ENCODE measurements at regions not wholly inside any gene's neighbourhood (a gene's known extent, or its start where the extent isn't known, plus 50 kb on each side); places are given as distances from the start of the nearest gene placed in this dataset.
A peak's percentile ranks its signal among the peaks of the same experiment; 100 is the strongest.
"Not testable (repeated sequence)": the region's sequence is repeated elsewhere in the genome, so short reads cannot be mapped to it uniquely, and the experiment has no call there.

DNA sequence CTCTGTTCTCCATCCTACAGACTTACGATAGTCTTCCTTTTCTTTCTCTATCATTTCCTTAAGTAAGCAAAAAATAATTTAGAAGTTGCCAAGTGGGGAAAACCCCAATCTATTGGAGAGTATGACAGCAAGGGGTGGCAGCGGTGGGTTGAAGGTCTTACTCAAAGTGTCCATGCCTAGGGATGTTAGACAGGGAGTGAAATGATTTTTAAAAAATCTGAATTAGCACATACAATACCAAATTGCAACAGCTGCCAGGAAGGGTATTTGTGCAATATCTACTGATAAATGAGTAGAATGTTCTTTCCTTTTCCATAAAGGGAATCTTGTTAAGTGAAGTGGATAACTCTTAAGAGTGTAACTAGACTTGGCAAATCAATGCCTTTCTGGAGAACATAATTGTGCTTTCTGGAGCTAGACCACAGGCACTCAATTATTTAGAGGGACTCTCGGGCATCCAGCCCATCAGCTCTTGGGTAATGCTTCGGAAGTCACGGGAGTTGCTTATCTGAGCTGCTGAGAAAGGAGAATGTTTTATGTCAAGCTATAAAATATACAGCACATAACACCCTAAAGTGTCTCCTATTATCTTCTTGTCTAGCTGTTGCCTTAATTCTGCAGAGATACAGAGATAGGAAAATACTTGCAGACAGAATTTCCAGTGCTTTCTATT, 151.5 kb downstream of the KCNJ2 start:
- no peaks in the 10 kb centered on the region for H3K27me3 ChIP-seq (ENCODE audit: control insufficient read depth in 3 of 3, insufficient read depth in 3 of 3, low read length in 3 of 3)
- 56 to 62% (median 57%) methylated on average over 5 of the region's 5 CpGs for WGBS, 3 donors
- H3K36me3 ChIP-seq (ENCODE audit: control insufficient read depth in 3 of 3, insufficient read depth in 2 of 3, low read depth in 1 of 3, low read length in 3 of 3), result no peaks in the 10 kb centered on the region
- DNase-seq (peak in 1 of 2 donors; percentile 5), FAIRE-seq (no peak)
- no peaks in the 10 kb centered on the region for H3K4me1 ChIP-seq (ENCODE audit: control insufficient read depth in 3 of 3, insufficient read depth in 2 of 3, low read depth in 1 of 3, low read length in 2 of 3)
- no peak overlapping the region for H3K4me3 ChIP-seq (ENCODE audit: low read depth in 1 of 3, low read length in 3 of 3)
- no peaks in the 10 kb centered on the region for H3K9me3 ChIP-seq (ENCODE audit: control insufficient read depth in 2 of 2, insufficient read depth in 1 of 2, low read depth in 1 of 2, low read length in 1 of 2)
- no peak overlapping the region for H3K27ac ChIP-seq (ENCODE audit: low read depth in 1 of 3, low read length in 2 of 3)

DNA sequence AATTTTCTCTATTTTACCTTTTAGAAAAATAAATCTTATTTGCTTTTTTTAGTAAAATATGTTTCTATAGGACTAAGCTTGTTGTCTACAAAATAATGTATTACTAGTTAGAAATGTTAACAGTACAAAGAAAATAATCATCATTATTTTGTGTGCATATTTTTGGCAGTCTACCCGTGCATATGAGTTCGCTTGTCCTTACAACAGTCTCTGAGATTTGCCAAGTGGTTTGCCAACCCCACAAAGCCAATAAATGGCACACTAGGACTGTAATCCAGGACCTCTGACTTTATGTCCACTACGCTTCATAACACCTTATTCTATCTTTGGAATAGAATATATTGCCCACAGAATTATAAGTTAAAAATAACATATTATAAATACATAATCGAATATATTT, 152.0 kb downstream of the KCNJ2 start:
- WGBS, 3 donors, result 85 to 88% (median 87%) methylated on average over 4 of the region's 4 CpGs
- Histone ChIP-seq H3K9me3 (ENCODE audit: control insufficient read depth in 2 of 2, insufficient read depth in 1 of 2, low read depth in 1 of 2, low read length in 1 of 2) (no peaks in the 10 kb centered on the region), H3K36me3 (ENCODE audit: control insufficient read depth in 3 of 3, insufficient read depth in 2 of 3, low read depth in 1 of 3, low read length in 3 of 3) (no peaks in the 10 kb centered on the region), H3K27ac (ENCODE audit: low read depth in 1 of 3, low read length in 2 of 3) (no peak overlapping the region), H3K27me3 (ENCODE audit: control insufficient read depth in 3 of 3, insufficient read depth in 3 of 3, low read length in 3 of 3) (no peaks in the 10 kb centered on the region), H3K4me1 (ENCODE audit: control insufficient read depth in 3 of 3, insufficient read depth in 2 of 3, low read depth in 1 of 3, low read length in 2 of 3) (no peaks in the 10 kb centered on the region), H3K4me3 (ENCODE audit: low read depth in 1 of 3, low read length in 3 of 3) (no peak overlapping the region)
- FAIRE-seq (no peak), DNase-seq (no peak)

DNA sequence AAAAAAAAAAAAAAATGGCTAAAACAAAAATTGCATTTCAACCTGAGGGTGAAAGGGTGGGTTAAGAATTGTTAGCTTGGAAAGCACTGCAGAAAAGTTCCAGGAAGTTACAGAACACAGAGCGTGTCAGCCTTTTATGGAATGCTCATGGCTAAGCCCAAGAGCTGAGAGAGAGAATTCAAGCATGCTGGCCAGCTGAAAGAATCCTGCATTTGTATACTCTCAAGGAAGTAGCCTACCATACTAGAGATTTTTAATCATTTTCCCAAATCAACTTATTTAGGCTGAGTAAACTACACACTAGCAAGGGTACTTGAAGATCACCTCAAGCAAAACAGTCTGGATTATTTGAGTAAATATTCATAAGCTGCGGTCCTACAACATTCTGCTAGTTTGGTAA, 153.9 kb downstream of the KCNJ2 start:
- Histone ChIP-seq H3K27me3 (ENCODE audit: control insufficient read depth in 3 of 3, insufficient read depth in 3 of 3, low read length in 3 of 3) (no peaks in the 10 kb centered on the region), H3K4me1 (ENCODE audit: control insufficient read depth in 3 of 3, insufficient read depth in 2 of 3, low read depth in 1 of 3, low read length in 2 of 3) (no peaks in the 10 kb centered on the region), H3K36me3 (ENCODE audit: control insufficient read depth in 3 of 3, insufficient read depth in 2 of 3, low read depth in 1 of 3, low read length in 3 of 3) (no peaks in the 10 kb centered on the region), H3K4me3 (ENCODE audit: low read depth in 1 of 3, low read length in 3 of 3) (no peak overlapping the region), H3K27ac (ENCODE audit: low read depth in 1 of 3, low read length in 2 of 3) (no peak overlapping the region), H3K9me3 (ENCODE audit: control insufficient read depth in 2 of 2, insufficient read depth in 1 of 2, low read depth in 1 of 2, low read length in 1 of 2) (no peaks in the 10 kb centered on the region)
- FAIRE-seq, result no peak
- DNase-seq, result no peak
- WGBS, 3 donors, result 79 to 94% (median 93%) methylated on average over 2 of the region's 2 CpGs

DNA sequence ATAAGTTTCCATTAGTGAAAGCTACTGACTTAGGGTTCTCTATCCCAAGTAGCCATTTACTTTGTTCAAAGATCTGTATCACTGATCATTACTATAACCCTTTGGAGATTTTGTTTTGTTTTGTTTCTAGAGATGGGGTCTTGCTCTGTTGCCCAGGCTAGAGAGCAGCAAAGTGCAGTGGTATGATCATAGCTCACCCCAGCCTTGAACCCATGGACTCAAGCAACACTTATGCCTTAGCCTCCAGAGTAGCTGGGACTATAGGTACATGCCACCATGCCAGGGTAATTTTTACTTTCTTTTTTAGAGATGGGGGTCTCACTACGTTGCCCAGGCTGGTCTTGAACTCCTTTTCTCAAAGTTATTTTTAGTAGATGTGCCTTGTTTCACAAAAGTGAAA, 154.7 kb downstream of the KCNJ2 start:
- FAIRE-seq, result no peak
- Histone ChIP-seq H3K4me3 (ENCODE audit: low read depth in 1 of 3, low read length in 3 of 3) (no peak overlapping the region), H3K9me3 (ENCODE audit: control insufficient read depth in 2 of 2, insufficient read depth in 1 of 2, low read depth in 1 of 2, low read length in 1 of 2) (no peaks in the 10 kb centered on the region), H3K27ac (ENCODE audit: low read depth in 1 of 3, low read length in 2 of 3) (no peak overlapping the region), H3K4me1 (ENCODE audit: control insufficient read depth in 3 of 3, insufficient read depth in 2 of 3, low read depth in 1 of 3, low read length in 2 of 3) (no peaks in the 10 kb centered on the region), H3K27me3 (ENCODE audit: control insufficient read depth in 3 of 3, insufficient read depth in 3 of 3, low read length in 3 of 3) (no peaks in the 10 kb centered on the region), H3K36me3 (ENCODE audit: control insufficient read depth in 3 of 3, insufficient read depth in 2 of 3, low read depth in 1 of 3, low read length in 3 of 3) (no peaks in the 10 kb centered on the region)
- 39 to 63% (median 52%) methylated on average over 1 of the region's 1 CpG for WGBS, 3 donors
- DNase-seq, result no peak

DNA sequence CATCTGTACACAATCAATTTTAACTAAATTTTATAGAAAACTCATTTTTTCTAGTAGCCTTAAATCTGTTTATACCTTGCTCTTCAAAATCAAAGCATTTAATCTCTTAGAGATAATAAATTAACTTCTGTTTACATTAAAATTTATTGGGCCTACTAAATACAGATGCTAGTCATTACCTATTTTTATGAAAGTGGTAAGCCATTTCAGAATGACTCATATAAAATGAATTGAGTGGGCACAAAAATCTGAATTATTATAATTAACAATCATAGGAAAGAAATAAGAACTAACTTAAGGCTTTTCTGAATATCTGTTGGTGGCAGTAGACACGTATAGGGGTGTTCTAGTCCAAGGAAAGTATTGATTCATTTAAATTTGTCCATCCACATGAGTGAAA, 157.9 kb downstream of the KCNJ2 start:
- DNase-seq (no peak), FAIRE-seq (no peak)
- Histone ChIP-seq H3K27me3 (ENCODE audit: control insufficient read depth in 3 of 3, insufficient read depth in 3 of 3, low read length in 3 of 3) (no peaks in the 10 kb centered on the region), H3K36me3 (ENCODE audit: control insufficient read depth in 3 of 3, insufficient read depth in 2 of 3, low read depth in 1 of 3, low read length in 3 of 3) (no peaks in the 10 kb centered on the region), H3K9me3 (ENCODE audit: control insufficient read depth in 2 of 2, insufficient read depth in 1 of 2, low read depth in 1 of 2, low read length in 1 of 2) (peaks cover 0 to 2% of the 10 kb centered on the region in 2 donors), H3K4me3 (ENCODE audit: low read depth in 1 of 3, low read length in 3 of 3) (no peak overlapping the region), H3K4me1 (ENCODE audit: control insufficient read depth in 3 of 3, insufficient read depth in 2 of 3, low read depth in 1 of 3, low read length in 2 of 3) (no peaks in the 10 kb centered on the region), H3K27ac (ENCODE audit: low read depth in 1 of 3, low read length in 2 of 3) (no peak overlapping the region)
- WGBS, 3 donors, result 73 to 83% (median 77%) methylated on average over 1 of the region's 1 CpG

DNA sequence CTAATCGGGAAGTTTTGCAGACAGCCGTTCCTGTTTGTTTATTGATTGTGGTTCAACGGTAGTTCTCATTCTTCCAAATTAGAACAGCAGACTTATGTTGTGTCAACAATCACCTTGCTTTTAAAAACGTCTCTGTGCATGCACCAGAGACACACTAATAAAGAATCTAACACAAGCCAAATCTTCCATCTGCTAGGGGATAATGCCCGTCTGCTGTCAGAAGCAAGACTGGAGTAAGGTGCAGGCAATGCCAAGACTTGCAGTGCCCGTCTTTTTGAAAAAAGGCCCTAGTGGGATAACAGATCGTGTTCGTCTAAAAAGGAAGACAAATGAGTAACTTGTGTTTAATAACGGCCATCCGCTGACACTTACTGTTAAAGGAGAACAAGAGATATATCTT, 158.4 kb downstream of the KCNJ2 start:
- WGBS, 3 donors, result 62 to 67% (median 67%) methylated on average over 10 of the region's 10 CpGs
- no peak for DNase-seq
- Histone ChIP-seq H3K9me3 (ENCODE audit: control insufficient read depth in 2 of 2, insufficient read depth in 1 of 2, low read depth in 1 of 2, low read length in 1 of 2) (peaks cover 0 to 2% of the 10 kb centered on the region in 2 donors), H3K4me1 (ENCODE audit: control insufficient read depth in 3 of 3, insufficient read depth in 2 of 3, low read depth in 1 of 3, low read length in 2 of 3) (no peaks in the 10 kb centered on the region), H3K27me3 (ENCODE audit: control insufficient read depth in 3 of 3, insufficient read depth in 3 of 3, low read length in 3 of 3) (no peaks in the 10 kb centered on the region), H3K27ac (ENCODE audit: low read depth in 1 of 3, low read length in 2 of 3) (no peak overlapping the region), H3K4me3 (ENCODE audit: low read depth in 1 of 3, low read length in 3 of 3) (no peak overlapping the region), H3K36me3 (ENCODE audit: control insufficient read depth in 3 of 3, insufficient read depth in 2 of 3, low read depth in 1 of 3, low read length in 3 of 3) (no peaks in the 10 kb centered on the region)
- no peak for FAIRE-seq

DNA sequence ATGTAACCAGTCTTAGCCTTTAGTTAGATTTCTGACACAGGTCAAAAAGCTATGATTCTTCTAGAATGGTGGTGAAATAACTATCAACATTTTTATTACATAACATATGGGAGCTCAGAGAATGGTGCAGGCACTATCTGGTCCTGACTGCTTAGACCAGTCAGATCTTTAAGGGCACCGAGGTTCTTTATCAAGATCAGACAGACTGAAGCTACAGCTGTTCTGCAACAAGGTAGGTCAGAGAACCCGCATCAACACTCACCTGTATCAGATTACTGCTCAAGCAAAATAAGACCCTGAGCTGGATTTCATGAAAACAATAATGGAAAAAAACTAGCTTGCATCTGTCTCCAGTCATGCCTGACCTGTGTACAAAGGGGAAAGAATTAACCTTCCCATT, 160.4 kb downstream of the KCNJ2 start:
- DNase-seq, result no peak
- H3K9me3 ChIP-seq (ENCODE audit: control insufficient read depth in 2 of 2, insufficient read depth in 1 of 2, low read depth in 1 of 2, low read length in 1 of 2), result peaks cover 0 to 2% of the 10 kb centered on the region in 2 donors
- H3K4me1 ChIP-seq (ENCODE audit: control insufficient read depth in 3 of 3, insufficient read depth in 2 of 3, low read depth in 1 of 3, low read length in 2 of 3), result no peaks in the 10 kb centered on the region
- H3K36me3 ChIP-seq (ENCODE audit: control insufficient read depth in 3 of 3, insufficient read depth in 2 of 3, low read depth in 1 of 3, low read length in 3 of 3), result no peaks in the 10 kb centered on the region
- no peaks in the 10 kb centered on the region for H3K27me3 ChIP-seq (ENCODE audit: control insufficient read depth in 3 of 3, insufficient read depth in 3 of 3, low read length in 3 of 3)
- no peak overlapping the region for H3K4me3 ChIP-seq (ENCODE audit: low read depth in 1 of 3, low read length in 3 of 3)
- WGBS, 3 donors, result 75 to 86% (median 86%) methylated on average over 2 of the region's 2 CpGs
- H3K27ac ChIP-seq (ENCODE audit: low read depth in 1 of 3, low read length in 2 of 3), result no peak overlapping the region
- FAIRE-seq, result no peak

DNA sequence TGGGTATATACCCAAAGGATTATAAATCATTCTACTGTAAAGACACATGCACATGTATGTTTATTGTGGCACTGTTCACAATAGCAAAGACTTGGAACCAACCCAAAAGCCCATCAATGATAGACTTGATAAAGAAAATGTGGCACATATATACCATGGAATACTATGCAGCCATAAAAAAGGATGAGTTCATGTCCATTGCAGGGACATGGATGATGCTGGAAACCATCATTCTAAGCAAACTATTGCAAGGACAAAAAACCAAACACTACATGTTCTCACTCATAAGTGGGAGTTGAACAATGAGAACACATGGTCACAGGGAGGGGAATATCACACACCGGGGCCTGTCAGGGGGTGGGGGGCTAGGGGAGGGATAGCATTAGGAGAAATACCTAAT, 161.7 kb downstream of the KCNJ2 start:
- WGBS, 3 donors, result 94 to 98% (median 95%) methylated on average over 1 of the region's 1 CpG
- not testable (repeated sequence) for FAIRE-seq

More for the DNA sequence above, 161.7 kb downstream of the KCNJ2 start:
- not testable (repeated sequence) for H3K27ac ChIP-seq (ENCODE audit: low read depth in 1 of 3, low read length in 2 of 3); H3K27me3 ChIP-seq (ENCODE audit: control insufficient read depth in 3 of 3, insufficient read depth in 3 of 3, low read length in 3 of 3); H3K9me3 ChIP-seq (ENCODE audit: control insufficient read depth in 2 of 2, insufficient read depth in 1 of 2, low read depth in 1 of 2, low read length in 1 of 2); H3K36me3 ChIP-seq (ENCODE audit: control insufficient read depth in 3 of 3, insufficient read depth in 2 of 3, low read depth in 1 of 3, low read length in 3 of 3); H3K4me1 ChIP-seq (ENCODE audit: control insufficient read depth in 3 of 3, insufficient read depth in 2 of 3, low read depth in 1 of 3, low read length in 2 of 3); DNase-seq; H3K4me3 ChIP-seq (ENCODE audit: low read depth in 1 of 3, low read length in 3 of 3)
